ENCODE measurements at regions not wholly inside any gene's neighbourhood (a gene's known extent, or its start where the extent isn't known, plus 50 kb on each side); places are given as distances from the start of the nearest gene placed in this dataset.

- DNase-seq (ENCODE audit: low spot score): no peak
Observed at GRCh38 chr10:47190301-47190700, 109.7 kb upstream of the GDF10 start.

GRCh38 chr10:47190802-47191450 is 109.1 kb upstream of the GDF10 start:
- no peak for DNase-seq (ENCODE audit: low spot score)

GRCh38 chr10:47192273-47192672 is 107.7 kb upstream of the GDF10 start:
- DNase-seq (ENCODE audit: low spot score): no peak

GRCh38 chr10:47193666-47194065 is 106.3 kb upstream of the GDF10 start:
- DNase-seq (ENCODE audit: low spot score): no peak

- DNase-seq (ENCODE audit: low spot score): no peak
Observed at GRCh38 chr10:47195274-47195885, 104.6 kb upstream of the GDF10 start.

GRCh38 chr10:47196691-47197090 is 103.3 kb upstream of the GDF10 start:
- no peak for DNase-seq (ENCODE audit: low spot score)

- DNase-seq (ENCODE audit: low spot score): no peak
Observed at GRCh38 chr10:47198221-47198620, 101.8 kb upstream of the GDF10 start.

- DNase-seq (ENCODE audit: low spot score): no peak
Observed at GRCh38 chr10:47205192-47205591, 94.8 kb upstream of the GDF10 start.

GRCh38 chr10:47206449-47207280 is 93.3 kb upstream of the GDF10 start:
- DNase-seq (ENCODE audit: low spot score): no peak

GRCh38 chr10:47207281-47207615 is 92.7 kb upstream of the GDF10 start:
- no peak for DNase-seq (ENCODE audit: low spot score)

GRCh38 chr10:47207894-47208469 is 92.0 kb upstream of the GDF10 start:
- no peak for DNase-seq (ENCODE audit: low spot score)

- DNase-seq (ENCODE audit: low spot score): no peak
Observed at GRCh38 chr10:47209466-47209865, 90.5 kb upstream of the GDF10 start.

- no peak for DNase-seq (ENCODE audit: low spot score)
Observed at GRCh38 chr10:47214520-47214919, 85.5 kb upstream of the GDF10 start.

- no peak for DNase-seq (ENCODE audit: low spot score)
Observed at GRCh38 chr10:47217113-47217512, 82.9 kb upstream of the GDF10 start.

- no peak for DNase-seq (ENCODE audit: low spot score)
Observed at GRCh38 chr10:47218803-47219202, 81.2 kb upstream of the GDF10 start.

- peak; percentile 7 for DNase-seq (ENCODE audit: low spot score)
Observed at GRCh38 chr10:47222461-47222860, 77.5 kb upstream of the GDF10 start.

- DNase-seq (ENCODE audit: low spot score): no peak
Observed at GRCh38 chr10:47223236-47223635, 76.8 kb upstream of the GDF10 start.

- DNase-seq (ENCODE audit: low spot score): no peak
Observed at GRCh38 chr10:47224546-47225218, 75.3 kb upstream of the GDF10 start.

- DNase-seq (ENCODE audit: low spot score): no peak
Observed at GRCh38 chr10:47225219-47225927, 74.6 kb upstream of the GDF10 start.

- no peak for DNase-seq (ENCODE audit: low spot score)
Observed at GRCh38 chr10:47225928-47226645, 73.9 kb upstream of the GDF10 start.

- DNase-seq (ENCODE audit: low spot score): no peak
Observed at GRCh38 chr10:47230482-47230881, 69.5 kb upstream of the GDF10 start.
